ENCODE measurements at regions not wholly inside any gene's neighbourhood (a gene's known extent, or its start where the extent isn't known, plus 50 kb on each side); places are given as distances from the start of the nearest gene placed in this dataset.
A peak's percentile ranks its signal among the peaks of the same experiment; 100 is the strongest.

- FAIRE-seq = no peak
- no peak for DNase-seq (ENCODE audit: low spot score)
Measured at GRCh38 chr1:219676012-219676765, 63.3 kb upstream of the ZC3H11B start.

GRCh38 chr1:219670426-219671149, 57.7 kb upstream of the ZC3H11B start:
- DNase-seq (ENCODE audit: low spot score) (peak; percentile 12), FAIRE-seq (no peak)

GRCh38 chr1:219669556-219669955, 56.7 kb upstream of the ZC3H11B start:
- FAIRE-seq (no peak), DNase-seq (ENCODE audit: low spot score) (no peak)

- FAIRE-seq = no peak
- no peak for DNase-seq (ENCODE audit: low spot score)
Measured at GRCh38 chr1:219669042-219669441, 56.1 kb upstream of the ZC3H11B start.

GRCh38 chr1:219668446-219668845, 55.5 kb upstream of the ZC3H11B start:
- DNase-seq (ENCODE audit: low spot score) (no peak), FAIRE-seq (no peak)

GRCh38 chr1:219666242-219666641, 53.3 kb upstream of the ZC3H11B start:
- FAIRE-seq (no peak), DNase-seq (ENCODE audit: low spot score) (no peak)

- FAIRE-seq = no peak
- no peak for DNase-seq (ENCODE audit: low spot score)
Measured at GRCh38 chr1:219665089-219665488, 52.2 kb upstream of the ZC3H11B start.

GRCh38 chr1:219664310-219665029, 51.6 kb upstream of the ZC3H11B start:
- no peak for DNase-seq (ENCODE audit: low spot score)
- FAIRE-seq = no peak

All from urothelium cell line (cell line).